Endothelial cell of umbilical vein (primary cell): ENCODE measurements at regions not wholly inside any gene's neighbourhood (a gene's known extent, or its start where the extent isn't known, plus 50 kb on each side); places are given as distances from the start of the nearest gene placed in this dataset.

Experiments
- BruUV-seq: library from RNA; stranded (reverse); fragments of 400-500 nt; replicated peaks from 2 replicates; lab custom pipeline; 2021; lab: Mats Ljungman, UMichigan
- CTCF ChIA-PET: fragments of 300-600, 350-600 bp; sonication (Branson Sonifier 250); formaldehyde crosslinking; loops from one replicate; lab custom pipeline; 2021; ENCODE audit warnings: antibody characterized with exemption, inconsistent platforms; lab: Charles Lee
- POLR2A ChIA-PET: fragments of 300-600, 350-600 bp; sonication (Branson Sonifier 250); formaldehyde crosslinking; loops from one replicate; lab custom pipeline; 2021; ENCODE audit warnings: antibody characterized with exemption, inconsistent platforms; lab: Charles Lee
- DNase-seq: peaks from one replicate; pipeline ENCODE4 v3.0.0-alpha.2; 2011; ENCODE audit warnings: low read depth, low spot score
- FAIRE-seq: peaks from 2 replicates; lab custom pipeline; 2011; peaks lifted over from hg19 to GRCh38; lab: Jason Lieb, UNC
- H2AFZ ChIP-seq: 2 replicates; pipeline ENCODE4 v1.6.0; 2012; ENCODE audit warnings: low read depth, low read length, control low read depth, inconsistent platforms
- H3K27ac ChIP-seq: 2 replicates; pipeline ENCODE4 v1.5.1; 2011; ENCODE audit warnings: low read depth, mild to moderate bottlenecking, control low read depth, low read length, moderate library complexity; ENCODE audit not compliant: insufficient read depth
- H3K27me3 ChIP-seq, 2 experiments: 2 replicates each; pipeline versions ENCODE4 v1.6.0 to v1.6.1; 2011; ENCODE audit warnings: low read length in 2 of 2, mixed read lengths in 1 of 2; ENCODE audit not compliant: control insufficient read depth in 2 of 2, insufficient read depth in 2 of 2
- H3K36me3 ChIP-seq, 2 experiments: 2 replicates in 1 of 2; 3 replicates in 1 of 2; pipeline ENCODE4 v1.5.1; 2011; ENCODE audit warnings: low read length in 2 of 2, mild to moderate bottlenecking in 1 of 2, moderate library complexity in 1 of 2; ENCODE audit not compliant: control insufficient read depth in 2 of 2, insufficient read depth in 2 of 2; ENCODE audit errors: extremely low read depth in 1 of 2
- H3K4me1 ChIP-seq: 3 replicates; pipeline ENCODE4 v1.5.1; 2011; ENCODE audit warnings: mild to moderate bottlenecking, low read length; ENCODE audit not compliant: control insufficient read depth, insufficient read depth; ENCODE audit errors: extremely low read depth
- H3K4me2 ChIP-seq: 2 replicates; pipeline ENCODE4 v1.6.1; 2011; ENCODE audit warnings: low read length, control low read depth, mixed read lengths; ENCODE audit not compliant: insufficient read depth
- H3K4me3 ChIP-seq, 3 experiments: fragments of 200-600 bp in 1 of 3; sonication (generic), shearing (Covaris generic) in 1 of 3; replicated peaks in 1 of 3; 2 replicates each; pipeline ENCODE4 v1.5.1; 2011 to 2016; ENCODE audit warnings: control low read depth in 3 of 3, low read length in 3 of 3, mild to moderate bottlenecking in 2 of 3, inconsistent platforms in 1 of 3, low read depth in 1 of 3, moderate library complexity in 1 of 3; ENCODE audit not compliant: insufficient read depth in 1 of 3
- H3K79me2 ChIP-seq: 2 replicates; pipeline ENCODE4 v1.6.0; 2012; ENCODE audit warnings: low read length, inconsistent platforms; ENCODE audit not compliant: control insufficient read depth, insufficient read depth
- H3K9ac ChIP-seq: replicated peaks from 2 replicates; pipeline ENCODE3; 2011; ENCODE audit warnings: low read length, control low read depth; ENCODE audit not compliant: insufficient read depth; ENCODE audit errors: extremely low read depth
- H3K9me1 ChIP-seq: replicated peaks from 3 replicates; pipeline ENCODE4 v1.6.0; 2011; ENCODE audit warnings: mild to moderate bottlenecking, low read length; ENCODE audit not compliant: control insufficient read depth, insufficient read depth; ENCODE audit errors: extremely low read depth
- H3K9me3 ChIP-seq: replicated peaks from 2 replicates; pipeline ENCODE4 v1.5.1; 2012; ENCODE audit warnings: low read length, inconsistent platforms; ENCODE audit not compliant: control insufficient read depth, insufficient read depth
- H4K20me1 ChIP-seq: replicated peaks from 2 replicates; pipeline ENCODE3; 2011; ENCODE audit warnings: mild to moderate bottlenecking, low read length; ENCODE audit not compliant: control insufficient read depth, insufficient read depth; ENCODE audit errors: extremely low read depth
- EZH2 ChIP-seq: IDR thresholded peaks from 2 replicates; pipeline ENCODE4 v1.6.1; 2012; ENCODE audit warnings: borderline replicate concordance, low read depth, mild to moderate bottlenecking, moderate library complexity, low read length, inconsistent platforms; ENCODE audit not compliant: severe bottlenecking
- FOS ChIP-seq: IDR thresholded peaks from 2 replicates; pipeline ENCODE4 v1.6.1; 2011; ENCODE audit warnings: mild to moderate bottlenecking, low read length, moderate library complexity, borderline replicate concordance; ENCODE audit not compliant: insufficient read depth
- GATA2 ChIP-seq: IDR thresholded peaks from 2 replicates; pipeline ENCODE4 v1.7.0; 2011; ENCODE audit warnings: low read depth, mild to moderate bottlenecking, moderate library complexity, mixed read lengths, low read length; ENCODE audit not compliant: insufficient read length, insufficient read depth
- JUN ChIP-seq: IDR thresholded peaks from 2 replicates; pipeline ENCODE4 v1.6.1; 2011; ENCODE audit warnings: borderline replicate concordance, low read depth; ENCODE audit not compliant: insufficient read length, insufficient read depth
- MYC ChIP-seq: IDR thresholded peaks from one replicate; pipeline ENCODE4 v1.6.1; 2011; ENCODE audit warnings: mild to moderate bottlenecking, low read depth, low read length
- POLR2A ChIP-seq: IDR thresholded peaks from 2 replicates; pipeline ENCODE4 v1.6.1; 2012; ENCODE audit warnings: low read depth, mild to moderate bottlenecking, control low read depth, low read length
- POLR2AphosphoS5 ChIP-seq: IDR thresholded peaks from 2 replicates; pipeline ENCODE4 v1.6.1; 2012; ENCODE audit warnings: low read depth, mild to moderate bottlenecking, control low read depth, low read length, moderate library complexity; ENCODE audit not compliant: insufficient read depth
- dilution Hi-C: fragments of 300-500 bp; cut with MboI; formaldehyde crosslinking; loops from one replicate; pipeline ENCODE4 v1.15.0; 2019; ENCODE audit warnings: low sequenced_read_pairs; ENCODE audit not compliant: extremely low pct_ligation_motif_present
- intact Hi-C: fragments of 100-400 bp; cut with micrococcal nuclease; formaldehyde crosslinking; loops from one replicate; pipeline ENCODE4 v1.10.0; 2022
- TF ChIP-seq, protein P1 (sequence below): IDR thresholded peaks from 2 replicates; pipeline ENCODE4 v1.6.1; 2011; ENCODE audit not compliant: insufficient read depth, insufficient read length

DNA sequence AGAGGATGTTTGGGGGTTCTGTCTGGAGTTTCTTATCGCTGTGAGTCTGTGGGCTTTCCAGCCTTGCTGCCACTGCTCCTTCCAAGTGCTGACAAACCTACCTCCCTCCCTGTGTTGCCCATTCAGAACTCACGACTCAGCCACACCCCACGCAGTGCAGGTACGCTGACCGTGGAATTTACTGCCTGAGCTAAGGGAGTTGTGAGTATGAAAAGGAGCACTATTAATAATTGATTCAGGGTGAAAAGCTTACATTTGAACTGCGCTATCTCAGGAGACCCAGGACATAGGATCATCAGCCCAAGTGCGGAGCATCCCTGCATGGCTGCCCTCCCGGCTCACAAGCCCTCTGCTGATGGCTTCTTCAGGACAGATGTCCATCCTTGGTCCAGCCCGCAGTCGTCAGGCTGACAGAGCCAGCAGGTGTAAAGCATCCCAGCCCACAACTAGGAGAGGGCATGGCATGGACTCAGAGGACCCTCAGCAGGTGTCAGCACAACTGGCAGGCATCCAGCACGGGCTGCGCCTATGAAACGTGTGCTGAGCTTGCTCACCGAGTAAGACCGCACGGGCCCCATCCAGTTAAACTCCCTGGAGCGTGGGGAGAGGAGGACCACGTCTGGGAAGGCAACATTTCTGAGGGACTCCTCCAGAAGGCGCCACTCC is 244.0 kb downstream of the COL4A1 start:
- BruUV-seq = no TSS peak
- H3K79me2 ChIP-seq = no peaks in the 10 kb centered on the region
- TF ChIP-seq JUN = no peak
- TF ChIP-seq POLR2AphosphoS5 = no peak
- no peak for TF ChIP-seq POLR2A
- TF ChIP-seq, protein P1, sequence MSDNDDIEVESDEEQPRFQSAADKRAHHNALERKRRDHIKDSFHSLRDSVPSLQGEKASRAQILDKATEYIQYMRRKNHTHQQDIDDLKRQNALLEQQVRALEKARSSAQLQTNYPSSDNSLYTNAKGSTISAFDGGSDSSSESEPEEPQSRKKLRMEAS = no peak
- TF ChIP-seq FOS = no peak
- TF ChIP-seq EZH2 = no peak
- no peak for TF ChIP-seq GATA2
- no peak for TF ChIP-seq MYC
- dilution Hi-C loops (no loop called here), intact Hi-C loops (no loop called here)
- H3K36me3 ChIP-seq = no peaks in the 10 kb centered on the region
- ChIA-PET CTCF (no interaction called here), POLR2A (no interaction called here)
- no peaks in the 10 kb centered on the region for H3K4me1 ChIP-seq
- no peak overlapping the region for H3K4me3 ChIP-seq
- FAIRE-seq (no peak), DNase-seq (no peak)
- no peaks in the 10 kb centered on the region for H3K9me3 ChIP-seq
- no peak overlapping the region for H3K4me2 ChIP-seq
- H4K20me1 ChIP-seq = no peaks in the 10 kb centered on the region
- no peak overlapping the region for H3K27ac ChIP-seq
- H3K27me3 ChIP-seq = peaks cover 0 to 2% of the 10 kb centered on the region in 2 experiments
- no peak overlapping the region for H2AFZ ChIP-seq
- no peak overlapping the region for H3K9ac ChIP-seq
- no peaks in the 10 kb centered on the region for H3K9me1 ChIP-seq
